HG02571 (cell line): ENCODE measurements at regions not wholly inside any gene's neighbourhood (a gene's known extent, or its start where the extent isn't known, plus 50 kb on each side); places are given as distances from the start of the nearest gene placed in this dataset.

ENCODE experiments used
- ATAC-seq: cut with Tn5 transposase; IDR thresholded peaks from one replicate; pipeline ENCODE4 v1.9.1; 2021; ENCODE audit warnings: mild to moderate bottlenecking, moderate library complexity; ENCODE audit not compliant: unreplicated experiment

DNA sequence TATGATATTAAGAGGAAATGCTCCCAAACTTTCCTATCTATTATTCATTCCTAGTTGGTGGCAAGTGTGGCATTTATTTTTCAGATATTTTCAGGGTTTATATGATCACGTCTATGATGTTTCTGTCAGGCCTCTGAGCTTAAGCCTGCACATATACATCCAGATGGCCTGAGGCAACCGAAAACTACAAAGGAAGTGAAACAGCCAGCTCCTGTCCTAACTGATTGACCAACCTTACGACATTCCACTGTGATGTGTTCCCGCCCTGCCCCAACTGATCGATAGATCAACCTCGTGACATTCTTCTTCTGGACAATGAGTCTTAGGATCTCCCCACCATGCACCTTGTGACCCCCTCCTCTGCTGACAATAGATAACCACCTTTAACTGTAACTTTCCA lies 67.6 kb upstream of the CTSO start:
- ATAC-seq, result no peak

DNA sequence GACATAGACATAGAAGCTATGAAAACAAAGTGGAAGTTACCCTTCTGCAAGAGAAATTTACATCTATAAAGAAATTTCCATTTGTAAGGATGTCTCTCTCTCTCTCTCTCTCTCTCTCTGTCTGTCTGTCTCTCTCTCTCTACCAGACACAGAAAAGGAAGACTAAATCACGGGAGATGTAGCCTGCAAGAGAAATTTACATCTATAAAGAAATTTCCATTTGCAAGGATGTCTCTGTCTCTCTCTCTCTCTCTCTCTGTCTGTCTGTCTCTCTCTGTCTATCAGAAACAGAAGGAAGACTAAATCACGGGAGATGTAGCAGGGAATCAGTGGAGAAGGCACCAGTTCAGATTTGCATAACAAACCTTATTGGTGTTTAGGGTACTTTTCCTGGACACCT lies 65.6 kb upstream of the CTSO start:
- ATAC-seq, result no peak

DNA sequence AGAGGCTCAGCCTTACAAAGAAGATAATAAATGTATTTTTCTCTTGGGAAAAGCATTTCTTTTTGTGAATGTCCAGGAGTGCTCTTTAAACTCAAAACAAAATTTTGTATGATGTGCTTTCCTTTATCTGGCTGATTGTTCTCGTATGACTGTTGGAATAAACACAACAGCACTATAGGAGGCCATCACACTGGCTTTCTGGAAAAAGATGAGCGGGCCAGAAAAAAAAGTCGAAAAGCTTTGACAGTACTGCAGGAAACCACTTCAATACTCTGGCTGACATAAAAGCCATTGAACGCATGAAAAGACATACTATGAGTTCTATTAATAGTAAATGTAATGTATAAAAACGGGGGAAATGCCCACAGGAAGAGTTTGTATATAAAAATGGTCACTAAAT lies 64.7 kb upstream of the CTSO start:
- ATAC-seq, result no peak

DNA sequence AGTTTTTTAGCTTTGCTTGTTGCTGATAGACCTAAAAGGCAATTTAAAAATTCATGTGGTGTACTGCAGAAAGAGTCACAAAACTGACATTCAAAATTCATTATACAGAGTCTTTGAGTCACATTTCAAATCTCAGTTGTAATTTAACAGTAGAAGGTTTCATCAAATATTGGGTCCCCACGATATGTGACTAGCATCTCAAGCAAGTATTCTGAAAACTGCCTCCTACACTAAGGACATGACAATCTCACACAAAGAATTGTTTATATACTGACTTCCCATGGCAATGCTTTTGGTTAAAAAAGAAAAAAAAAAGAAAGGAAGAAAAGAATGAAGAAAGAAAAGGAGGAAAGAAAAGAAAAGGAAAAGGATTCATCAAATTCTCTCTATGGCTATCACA lies 62.1 kb upstream of the CTSO start:
- ATAC-seq, result no peak

DNA sequence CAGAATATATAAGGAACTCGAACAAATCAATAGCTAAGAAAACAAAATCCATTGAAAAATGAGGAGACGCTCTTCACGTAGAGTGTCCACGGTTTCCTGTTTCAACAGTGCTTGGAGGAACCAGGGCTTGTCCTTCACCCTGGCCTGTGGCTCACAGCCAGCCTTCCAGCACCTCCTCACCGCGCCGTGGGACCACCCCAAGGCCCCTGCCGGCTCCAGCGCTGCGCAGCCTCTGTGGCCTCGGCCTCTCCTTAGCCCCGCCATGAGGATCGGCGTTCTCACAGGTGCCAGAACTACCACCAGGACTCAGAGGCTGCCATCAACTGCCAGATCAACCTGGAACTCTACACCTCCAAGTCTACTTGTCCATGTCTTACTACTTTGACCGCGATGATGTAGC lies 52.5 kb upstream of the CTSO start:
- no peak for ATAC-seq
